ENCODE measurements at regions not wholly inside any gene's neighbourhood (a gene's known extent, or its start where the extent isn't known, plus 50 kb on each side); places are given as distances from the start of the nearest gene placed in this dataset.

GRCh38 chr12:85527192-85527591 lies 247.2 kb downstream of the ALX1 start:
- TF ChIP-seq EZH2 (IDR thresholded peaks at IDR 0.05) (no peak), CTCF (IDR thresholded peaks at IDR 0.05) (no peak), EZH2phosphoT487 (IDR thresholded peaks at IDR 0.05) (no peak)

Measured in neural progenitor cell (in vitro differentiated cells).